ENCODE measurements at regions not wholly inside any gene's neighbourhood (a gene's known extent, or its start where the extent isn't known, plus 50 kb on each side); places are given as distances from the start of the nearest gene placed in this dataset.

- Histone ChIP-seq H3K4me2 (ENCODE audit: low read length) (no peak overlapping the region), H3K27me3 (ENCODE audit: insufficient read depth, low read depth, low read length) (no peaks in the 10 kb centered on the region), H3F3A (ENCODE audit: insufficient read depth, low read length, poor library complexity, severe bottlenecking) (no peaks in the 10 kb centered on the region), H3K4me3 (ENCODE audit: low read length) (no peak overlapping the region), H3K79me2 (replicated peaks; ENCODE audit: insufficient read depth, low read length) (no peaks in the 10 kb centered on the region), H3K9ac (ENCODE audit: low read length) (no peak overlapping the region), H4K20me1 (ENCODE audit: insufficient read depth) (no peaks in the 10 kb centered on the region), H3K9me2 (ENCODE audit: insufficient read depth, low read length) (no peaks in the 10 kb centered on the region), H3K9me3 (ENCODE audit: low read length) (no peaks in the 10 kb centered on the region), H3K36me3 (ENCODE audit: insufficient read depth, low read length) (no peaks in the 10 kb centered on the region), H2AFZ (ENCODE audit: low read depth, low read length) (no peak overlapping the region), H3K27ac (ENCODE audit: low read length) (no peak overlapping the region)
- TF ChIP-seq SMC3 (conservative IDR thresholded peaks at IDR 0.05; ENCODE audit: poor library complexity) (no peak), EZH2 (IDR thresholded peaks at IDR 0.05; ENCODE audit: borderline replicate concordance, insufficient read depth, low read length, poor library complexity, severe bottlenecking) (no peak)
These were observed 242.6 kb downstream of the ANKRD50 start for GRCh38 chr4:124469981-124470380.

- Histone ChIP-seq H3K9me2 (ENCODE audit: insufficient read depth, low read length) (no peaks in the 10 kb centered on the region), H4K20me1 (ENCODE audit: insufficient read depth) (no peaks in the 10 kb centered on the region), H3K9ac (ENCODE audit: low read length) (no peak overlapping the region), H3K4me3 (ENCODE audit: low read length) (no peak overlapping the region), H3K4me2 (ENCODE audit: low read length) (no peak overlapping the region), H3F3A (ENCODE audit: insufficient read depth, low read length, poor library complexity, severe bottlenecking) (no peaks in the 10 kb centered on the region), H3K79me2 (replicated peaks; ENCODE audit: insufficient read depth, low read length) (no peaks in the 10 kb centered on the region), H3K27ac (ENCODE audit: low read length) (no peak overlapping the region), H2AFZ (ENCODE audit: low read depth, low read length) (no peak overlapping the region), H3K27me3 (ENCODE audit: insufficient read depth, low read depth, low read length) (no peaks in the 10 kb centered on the region), H3K9me3 (ENCODE audit: low read length) (no peaks in the 10 kb centered on the region), H3K36me3 (ENCODE audit: insufficient read depth, low read length) (no peaks in the 10 kb centered on the region)
- TF ChIP-seq RAD21 (conservative IDR thresholded peaks at IDR 0.05) (no peak), TAF1 (IDR thresholded peaks at IDR 0.05; ENCODE audit: low read depth) (no peak), MXI1 (conservative IDR thresholded peaks at IDR 0.05; ENCODE audit: poor library complexity, severe bottlenecking) (no peak), EZH2 (IDR thresholded peaks at IDR 0.05; ENCODE audit: borderline replicate concordance, insufficient read depth, low read length, poor library complexity, severe bottlenecking) (no peak), SMC3 (conservative IDR thresholded peaks at IDR 0.05; ENCODE audit: poor library complexity) (no peak), CTCF (IDR thresholded peaks at IDR 0.05; ENCODE audit: poor library complexity, severe bottlenecking) (no peak), REST (IDR thresholded peaks at IDR 0.05; ENCODE audit: borderline replicate concordance) (no peak), POLR2AphosphoS5 (IDR thresholded peaks at IDR 0.05) (no peak), EP300 (conservative IDR thresholded peaks at IDR 0.05; ENCODE audit: poor library complexity, severe bottlenecking) (no peak)
These were observed 234.1 kb downstream of the ANKRD50 start for GRCh38 chr4:124478470-124478869.

GRCh38 chr4:124480061-124480460, 232.5 kb downstream of the ANKRD50 start:
- Histone ChIP-seq H3K9me3 (ENCODE audit: low read length) (no peaks in the 10 kb centered on the region), H3K27me3 (ENCODE audit: insufficient read depth, low read depth, low read length) (no peaks in the 10 kb centered on the region), H3K9ac (ENCODE audit: low read length) (no peak overlapping the region), H3K9me2 (ENCODE audit: insufficient read depth, low read length) (no peaks in the 10 kb centered on the region), H3K4me3 (ENCODE audit: low read length) (no peak overlapping the region), H4K20me1 (ENCODE audit: insufficient read depth) (no peaks in the 10 kb centered on the region), H2AFZ (ENCODE audit: low read depth, low read length) (no peak overlapping the region), H3F3A (ENCODE audit: insufficient read depth, low read length, poor library complexity, severe bottlenecking) (no peaks in the 10 kb centered on the region), H3K36me3 (ENCODE audit: insufficient read depth, low read length) (no peaks in the 10 kb centered on the region), H3K79me2 (replicated peaks; ENCODE audit: insufficient read depth, low read length) (no peaks in the 10 kb centered on the region), H3K27ac (ENCODE audit: low read length) (no peak overlapping the region), H3K4me2 (ENCODE audit: low read length) (no peak overlapping the region)
- TF ChIP-seq EP300 (conservative IDR thresholded peaks at IDR 0.05; ENCODE audit: poor library complexity, severe bottlenecking) (no peak), TAF1 (IDR thresholded peaks at IDR 0.05; ENCODE audit: low read depth) (no peak), RAD21 (conservative IDR thresholded peaks at IDR 0.05) (no peak), EZH2 (IDR thresholded peaks at IDR 0.05; ENCODE audit: borderline replicate concordance, insufficient read depth, low read length, poor library complexity, severe bottlenecking) (no peak), POLR2AphosphoS5 (IDR thresholded peaks at IDR 0.05) (no peak), MXI1 (conservative IDR thresholded peaks at IDR 0.05; ENCODE audit: poor library complexity, severe bottlenecking) (no peak), CTCF (IDR thresholded peaks at IDR 0.05; ENCODE audit: poor library complexity, severe bottlenecking) (no peak), REST (IDR thresholded peaks at IDR 0.05; ENCODE audit: borderline replicate concordance) (no peak), SMC3 (conservative IDR thresholded peaks at IDR 0.05; ENCODE audit: poor library complexity) (no peak)

Measured in neural cell (in vitro differentiated cells).